HCT116 (cell line): ENCODE measurements at regions not wholly inside any gene's neighbourhood (a gene's known extent, or its start where the extent isn't known, plus 50 kb on each side); places are given as distances from the start of the nearest gene placed in this dataset.
A peak's percentile ranks its signal among the peaks of the same experiment; 100 is the strongest.

ENCODE experiments used
- ATAC-seq: fragments of 200-7000 bp; cut with Tn5 transposase; 2 replicates; pipeline ENCODE4 v1.9.1; 2020; ENCODE audit warnings: mild to moderate bottlenecking, moderate library complexity
- BruUV-seq: library from RNA; stranded (reverse); fragments of 400-500 nt; replicated peaks from 2 replicates; lab custom pipeline; 2021; lab: Mats Ljungman, UMichigan
- CTCF ChIA-PET: fragments of 300-600 bp; sonication (Branson Sonifier 250); formaldehyde crosslinking; loops from one replicate; lab custom pipeline; 2021; ENCODE audit warnings: antibody characterized with exemption; lab: Charles Lee
- POLR2A ChIA-PET: fragments of 300-600, 350-600 bp; sonication (Branson Sonifier 250); formaldehyde crosslinking; loops from one replicate; lab custom pipeline; 2021; ENCODE audit warnings: antibody characterized with exemption; lab: Charles Lee
- RAD21 ChIA-PET, 2 experiments: fragments of 300-600 bp; sonication (Branson Sonifier 250); formaldehyde crosslinking; loops; one replicate each; lab custom pipeline; 2023; ENCODE audit warnings: low total read pairs in 2 of 2; ENCODE audit not compliant: uncharacterized antibody in 2 of 2, unreplicated experiment in 2 of 2, low non-redundant PET in 1 of 2; lab: Charles Lee
- DNase-seq: peaks from one replicate; pipeline ENCODE4 v3.0.0-alpha.2; 2010; ENCODE audit warnings: low read depth, low spot score
- H2AFZ ChIP-seq: fragments of 200-600 bp; shearing (Covaris generic), sonication (generic); 2 replicates; pipeline ENCODE4 v1.6.1; 2017; ENCODE audit warnings: low read depth, mixed run types, mixed read lengths, antibody characterized with exemption, low read length; ENCODE audit not compliant: poor library complexity, severe bottlenecking
- H3K27ac ChIP-seq: 2 replicates; pipeline ENCODE4 v1.5.1; 2012; ENCODE audit warnings: low read depth, low read length
- H3K27me3 ChIP-seq: fragments of 200-600 bp; sonication (generic); 2 replicates; pipeline ENCODE4 v1.6.1; 2016; ENCODE audit warnings: mixed run types, low read length, mixed read lengths; ENCODE audit not compliant: insufficient read depth
- H3K36me3 ChIP-seq, 2 experiments: fragments of 200-500 bp in 1 of 2; fragments of 200-600 bp in 1 of 2; sonication (Bioruptor generic) in 1 of 2; sonication (generic) in 1 of 2; 2 replicates each; pipeline versions ENCODE4 v1.5.1 to v1.6.1; 2014 to 2016; ENCODE audit warnings: low read length in 2 of 2, inconsistent platforms in 1 of 2, mixed read lengths in 1 of 2, mixed run types in 1 of 2; ENCODE audit not compliant: insufficient read depth in 2 of 2, control insufficient read depth in 1 of 2
- H3K4me1 ChIP-seq, 2 experiments: fragments of 200-600 bp in 1 of 2; sonication (generic) in 1 of 2; 2 replicates each; pipeline versions ENCODE4 v1.5.1 to v1.6.1; 2012 to 2017; ENCODE audit warnings: low read length in 2 of 2, inconsistent platforms in 1 of 2, mild to moderate bottlenecking in 1 of 2, mixed read lengths in 1 of 2, mixed run types in 1 of 2, moderate library complexity in 1 of 2; ENCODE audit not compliant: insufficient read depth in 2 of 2, control insufficient read depth in 1 of 2
- H3K4me2 ChIP-seq: fragments of 200-600 bp; sonication (generic); 2 replicates; pipeline ENCODE4 v1.6.1; 2017; ENCODE audit warnings: mixed run types, low read length, mixed read lengths
- H3K4me3 ChIP-seq, 2 experiments: fragments of 200-600 bp in 1 of 2; sonication (generic) in 1 of 2; replicated peaks in 1 of 2; 2 replicates each; pipeline ENCODE4 v1.5.1; 2011 to 2016; ENCODE audit warnings: low read length in 2 of 2, control low read depth in 1 of 2, low read depth in 1 of 2, mild to moderate bottlenecking in 1 of 2, mixed read lengths in 1 of 2, mixed run types in 1 of 2
- H3K79me2 ChIP-seq: fragments of 200-600 bp; sonication (generic); 2 replicates; pipeline ENCODE4 v1.6.1; 2017; ENCODE audit warnings: mild to moderate bottlenecking, mixed run types, low read length, moderate library complexity, mixed read lengths; ENCODE audit not compliant: insufficient read depth
- H3K9ac ChIP-seq: fragments of 200-600 bp; sonication (generic); 2 replicates; pipeline ENCODE4 v1.6.1; 2016; ENCODE audit warnings: low read length, mixed read lengths
- H3K9me2 ChIP-seq: fragments of 200-600 bp; sonication (generic), shearing (Covaris generic); 2 replicates; pipeline ENCODE4 v1.6.1; 2017; ENCODE audit warnings: mixed run types, mild to moderate bottlenecking, moderate library complexity; ENCODE audit not compliant: insufficient read depth
- H3K9me3 ChIP-seq, 2 experiments: fragments of 200-500 bp in 1 of 2; fragments of 200-600 bp in 1 of 2; sonication (Bioruptor generic) in 1 of 2; sonication (generic) in 1 of 2; 2 replicates each; pipeline ENCODE4 v1.6.1; 2014 to 2017; ENCODE audit warnings: low read length in 2 of 2, mixed read lengths in 2 of 2, inconsistent platforms in 1 of 2, low read depth in 1 of 2, mild to moderate bottlenecking in 1 of 2, mixed run types in 1 of 2, moderate library complexity in 1 of 2; ENCODE audit not compliant: control insufficient read depth in 1 of 2, insufficient read depth in 1 of 2
- H4K20me1 ChIP-seq: fragments of 200-600 bp; sonication (generic), shearing (Covaris generic); 2 replicates; pipeline ENCODE4 v1.6.1; 2017; ENCODE audit warnings: mixed run types, mild to moderate bottlenecking, moderate library complexity; ENCODE audit not compliant: insufficient read depth
- ATF3 ChIP-seq: IDR thresholded peaks from 2 replicates; pipeline ENCODE4 v1.6.1; 2012
- EZH2 ChIP-seq: fragments of 200-600 bp; sonication (generic); IDR thresholded peaks from 2 replicates; pipeline ENCODE4 v1.6.1; 2017; ENCODE audit warnings: antibody characterized with exemption, mixed run types
- EZH2phosphoT487 ChIP-seq: fragments of 200-600 bp; IDR thresholded peaks from 2 replicates; pipeline ENCODE4 v1.6.1; 2018; ENCODE audit warnings: antibody characterized with exemption, borderline replicate concordance
- POLR2A ChIP-seq: IDR thresholded peaks from 2 replicates; pipeline ENCODE4 v1.7.0; 2011; ENCODE audit warnings: borderline replicate concordance; ENCODE audit not compliant: insufficient read depth, insufficient read length; ENCODE audit errors: extremely low read depth
- RAD21 ChIP-seq: IDR thresholded peaks from 2 replicates; pipeline ENCODE4 v1.6.1; 2012; ENCODE audit warnings: low read depth, mild to moderate bottlenecking
- REST ChIP-seq: IDR thresholded peaks from 2 replicates; pipeline ENCODE4 v1.6.1; 2012; ENCODE audit warnings: low read depth
- SIN3A ChIP-seq: IDR thresholded peaks from 2 replicates; pipeline ENCODE4 v1.6.1; 2012; ENCODE audit warnings: low read depth
- SP1 ChIP-seq: IDR thresholded peaks from 2 replicates; pipeline ENCODE4 v1.6.1; 2012; ENCODE audit warnings: low read depth
- SRF ChIP-seq: IDR thresholded peaks from 2 replicates; pipeline ENCODE4 v1.6.1; 2012; ENCODE audit warnings: low read depth
- YY1 ChIP-seq: IDR thresholded peaks from 2 replicates; pipeline ENCODE4 v1.6.1; 2011; ENCODE audit warnings: low read length, low read depth, moderate library complexity, mild to moderate bottlenecking; ENCODE audit not compliant: insufficient replicate concordance; ENCODE audit errors: extremely low read depth
- ZNF274 ChIP-seq: fragments of 200-500 bp; sonication (Bioruptor generic); IDR thresholded peaks from 2 replicates; pipeline ENCODE4 v1.6.1; 2014; ENCODE audit warnings: mild to moderate bottlenecking, low read depth, low read length, inconsistent platforms
- intact Hi-C: fragments of 100-400 bp; cut with micrococcal nuclease; formaldehyde crosslinking; loops from 2 replicates; pipeline ENCODE4 v1.10.0; 2022
- TF ChIP-seq, protein P1 (sequence below), 3 experiments: fragments of 200-600 bp in 1 of 3; sonication (generic) in 1 of 3; IDR thresholded peaks in 2 of 3; conservative IDR thresholded peaks in 1 of 3; 2 replicates each; pipeline ENCODE4 v1.5.1; 2012 to 2017; ENCODE audit warnings: low read depth in 2 of 3, low read length in 2 of 3, antibody characterized with exemption in 1 of 3, borderline replicate concordance in 1 of 3, control low read depth in 1 of 3, mild to moderate bottlenecking in 1 of 3, mixed read lengths in 1 of 3, mixed run types in 1 of 3, moderate library complexity in 1 of 3; ENCODE audit not compliant: insufficient read depth in 1 of 3

DNA sequence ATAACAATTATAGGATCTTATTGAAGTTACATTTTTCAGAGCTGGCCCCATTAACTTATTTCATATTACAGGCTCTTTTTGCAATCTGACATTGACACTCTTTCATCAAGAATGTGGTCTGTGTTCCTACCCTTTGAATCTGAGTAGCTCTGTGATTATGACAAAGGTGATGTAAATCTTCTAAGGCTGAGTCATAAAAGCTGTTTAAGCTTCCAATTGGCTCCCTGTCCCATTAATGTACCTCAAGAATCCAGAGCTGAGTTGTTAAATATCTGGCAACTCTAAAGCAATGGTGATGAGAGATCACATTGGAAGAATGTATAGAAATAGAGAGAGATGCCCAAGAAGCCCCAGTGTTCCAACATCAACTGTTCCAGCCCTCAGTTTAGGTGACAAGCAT lies 178.5 kb upstream of the DEPDC1 start:
- H4K20me1 ChIP-seq, result no peaks in the 10 kb centered on the region
- H3K9ac ChIP-seq, result no peak overlapping the region
- ChIA-PET RAD21 (no interaction called here), CTCF (no interaction called here), POLR2A (no interaction called here)
- DNase-seq (no peak), ATAC-seq (peak; percentile 34; the same call in 1 of the 2 replicates)
- no peak overlapping the region for H2AFZ ChIP-seq
- H3K4me3 ChIP-seq, result no peak overlapping the region
- BruUV-seq, result no TSS peak
- H3K4me1 ChIP-seq, result peaks cover 0 to 5% of the 10 kb centered on the region in 2 experiments; a peak in 2 of 4 replicates
- TF ChIP-seq EZH2, result no peak
- TF ChIP-seq RAD21, result no peak
- no peak for TF ChIP-seq SRF
- TF ChIP-seq ZNF274, result no peak
- no peak for TF ChIP-seq SP1
- TF ChIP-seq SIN3A, result no peak
- TF ChIP-seq POLR2A, result no peak
- TF ChIP-seq, protein P1, sequence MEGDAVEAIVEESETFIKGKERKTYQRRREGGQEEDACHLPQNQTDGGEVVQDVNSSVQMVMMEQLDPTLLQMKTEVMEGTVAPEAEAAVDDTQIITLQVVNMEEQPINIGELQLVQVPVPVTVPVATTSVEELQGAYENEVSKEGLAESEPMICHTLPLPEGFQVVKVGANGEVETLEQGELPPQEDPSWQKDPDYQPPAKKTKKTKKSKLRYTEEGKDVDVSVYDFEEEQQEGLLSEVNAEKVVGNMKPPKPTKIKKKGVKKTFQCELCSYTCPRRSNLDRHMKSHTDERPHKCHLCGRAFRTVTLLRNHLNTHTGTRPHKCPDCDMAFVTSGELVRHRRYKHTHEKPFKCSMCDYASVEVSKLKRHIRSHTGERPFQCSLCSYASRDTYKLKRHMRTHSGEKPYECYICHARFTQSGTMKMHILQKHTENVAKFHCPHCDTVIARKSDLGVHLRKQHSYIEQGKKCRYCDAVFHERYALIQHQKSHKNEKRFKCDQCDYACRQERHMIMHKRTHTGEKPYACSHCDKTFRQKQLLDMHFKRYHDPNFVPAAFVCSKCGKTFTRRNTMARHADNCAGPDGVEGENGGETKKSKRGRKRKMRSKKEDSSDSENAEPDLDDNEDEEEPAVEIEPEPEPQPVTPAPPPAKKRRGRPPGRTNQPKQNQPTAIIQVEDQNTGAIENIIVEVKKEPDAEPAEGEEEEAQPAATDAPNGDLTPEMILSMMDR (IDR thresholded peaks at IDR 0.05 in 2 of 3, conservative IDR thresholded peaks at IDR 0.05 in 1 of 3; ENCODE audit: borderline replicate concordance in 1 of 3, insufficient read depth in 1 of 3, low read depth in 2 of 3, low read length in 2 of 3), result no peak
- TF ChIP-seq ATF3, result no peak
- TF ChIP-seq REST, result no peak
- no peak for TF ChIP-seq EZH2phosphoT487
- TF ChIP-seq YY1, result no peak
- no peaks in the 10 kb centered on the region for H3K27me3 ChIP-seq
- no peaks in the 10 kb centered on the region for H3K79me2 ChIP-seq
- H3K27ac ChIP-seq, result no peak overlapping the region
- no peaks in the 10 kb centered on the region for H3K36me3 ChIP-seq
- H3K9me3 ChIP-seq, result no peaks in the 10 kb centered on the region
- no peak overlapping the region; the same call in 1 of the 2 replicates for H3K4me2 ChIP-seq
- intact Hi-C loops, result no loop called here
- no peaks in the 10 kb centered on the region for H3K9me2 ChIP-seq
